ENCODE measurements at regions not wholly inside any gene's neighbourhood (a gene's known extent, or its start where the extent isn't known, plus 50 kb on each side); places are given as distances from the start of the nearest gene placed in this dataset.

DNA sequence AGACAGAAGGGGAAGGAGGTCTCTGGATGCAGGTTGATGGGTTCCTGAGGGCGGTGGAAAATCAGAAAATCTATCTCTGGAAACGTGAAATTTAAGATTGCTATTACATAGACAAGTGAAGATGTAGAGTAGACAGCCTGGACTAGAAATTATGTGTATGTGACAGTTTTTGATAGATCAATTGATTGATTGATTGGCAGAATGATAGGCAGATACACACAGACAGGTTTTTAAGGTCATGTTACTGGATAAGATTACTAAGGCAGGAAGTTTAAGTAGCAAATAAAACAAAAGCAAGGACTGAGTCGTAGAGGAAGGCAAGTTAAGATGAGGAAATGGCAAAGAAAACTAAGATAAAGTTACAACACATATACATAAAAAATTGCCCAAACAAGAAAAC lies 124.7 kb downstream of the RGS21 start:
- in situ Hi-C loops (cut with HindIII; ENCODE audit: low sequenced_read_pairs), result no loop called here
- no peak overlapping the region for H3K4me3 ChIP-seq (ENCODE audit: low read depth, low read length)
- DNase-seq (ENCODE audit: low read depth, low spot score), result no peak
- TF ChIP-seq CTCF (IDR thresholded peaks at IDR 0.05; ENCODE audit: low read depth, low read length), result no peak

GRCh38 chr1:192442736-192443135 lies 125.9 kb downstream of the RGS21 start:
- no peak for DNase-seq (ENCODE audit: low read depth, low spot score)
- in situ Hi-C loops (cut with HindIII; ENCODE audit: low sequenced_read_pairs), result no loop called here
- no peak overlapping the region for H3K4me3 ChIP-seq (ENCODE audit: low read depth, low read length)
- no peak for TF ChIP-seq CTCF (IDR thresholded peaks at IDR 0.05; ENCODE audit: low read depth, low read length)

DNA sequence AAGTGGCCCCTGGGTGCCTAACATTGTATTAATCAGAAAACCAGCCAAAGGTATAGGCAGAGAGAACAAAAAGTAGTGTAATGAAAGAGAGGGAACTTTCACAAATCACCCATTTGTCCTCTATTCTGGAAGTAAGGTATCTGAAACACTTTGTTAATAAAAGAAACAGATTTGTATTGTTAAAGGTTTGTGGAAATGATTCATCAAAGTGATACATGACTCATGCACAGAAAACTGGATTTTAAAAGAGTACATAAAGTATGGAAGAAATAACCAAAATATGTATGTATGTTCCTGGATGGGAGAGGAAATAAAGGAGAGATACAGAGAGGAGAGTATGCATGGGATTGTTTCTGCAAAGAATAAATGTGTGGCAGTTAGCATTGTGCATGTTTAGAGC lies 126.8 kb downstream of the RGS21 start:
- in situ Hi-C loops (cut with HindIII; ENCODE audit: low sequenced_read_pairs), result no loop called here
- DNase-seq (ENCODE audit: low read depth, low spot score), result peak; percentile 28
- no peak for TF ChIP-seq CTCF (IDR thresholded peaks at IDR 0.05; ENCODE audit: low read depth, low read length)
- H3K4me3 ChIP-seq (ENCODE audit: low read depth, low read length), result no peak overlapping the region

DNA sequence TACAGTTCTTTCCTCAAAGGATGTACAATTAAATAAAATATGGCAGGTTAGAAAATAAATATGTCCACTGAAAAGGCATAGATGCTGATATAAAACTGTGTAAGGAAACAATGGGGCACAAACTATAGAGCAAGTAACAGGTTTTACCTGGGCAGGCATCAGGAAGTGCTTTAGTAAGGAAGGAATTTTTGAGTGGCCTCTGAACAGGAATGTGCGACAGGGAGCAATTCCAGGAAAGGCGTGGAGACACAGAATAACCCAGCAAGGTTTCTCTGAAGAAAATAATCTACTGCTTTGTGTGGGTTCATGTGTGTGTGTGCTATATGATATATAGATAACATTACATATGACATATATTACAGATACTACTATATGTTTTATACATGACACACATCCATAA lies 128.4 kb downstream of the RGS21 start:
- in situ Hi-C loops (cut with HindIII; ENCODE audit: low sequenced_read_pairs), result no loop called here
- DNase-seq (ENCODE audit: low read depth, low spot score), result no peak
- H3K4me3 ChIP-seq (ENCODE audit: low read depth, low read length), result no peak overlapping the region
- TF ChIP-seq CTCF (IDR thresholded peaks at IDR 0.05; ENCODE audit: low read depth, low read length), result no peak

- peak; percentile 55 for TF ChIP-seq CTCF (IDR thresholded peaks at IDR 0.05; ENCODE audit: low read depth, low read length)
- peak; percentile 69 for DNase-seq (ENCODE audit: low read depth, low spot score)
These were observed 129.2 kb downstream of the RGS21 start for GRCh38 chr1:192445839-192446489.

GRCh38 chr1:192448026-192448578 lies 127.5 kb upstream of the RGS1 start:
- TF ChIP-seq CTCF (IDR thresholded peaks at IDR 0.05; ENCODE audit: low read depth, low read length), result no peak
- in situ Hi-C loops (cut with HindIII; ENCODE audit: low sequenced_read_pairs), result no loop called here
- H3K4me3 ChIP-seq (ENCODE audit: low read depth, low read length), result no peak overlapping the region

More at GRCh38 chr1:192445839-192446489, 129.2 kb downstream of the RGS21 start:
- in situ Hi-C loops (cut with HindIII; ENCODE audit: low sequenced_read_pairs), result no loop called here
- no peak overlapping the region for H3K4me3 ChIP-seq (ENCODE audit: low read depth, low read length)

More at GRCh38 chr1:192448026-192448578, 127.5 kb upstream of the RGS1 start:
- no peak for DNase-seq (ENCODE audit: low read depth, low spot score)

Measured in astrocyte of the spinal cord (primary cell).